ENCODE measurements at regions not wholly inside any gene's neighbourhood (a gene's known extent, or its start where the extent isn't known, plus 50 kb on each side); places are given as distances from the start of the nearest gene placed in this dataset.
"Not testable (repeated sequence)": the region's sequence is repeated elsewhere in the genome, so short reads cannot be mapped to it uniquely, and the experiment has no call there.

GRCh38 chr14:34381304-34381703 lies 80.7 kb downstream of the SPTSSA start:
- DNase-seq (ENCODE audit: low read depth, low spot score): not testable (repeated sequence)

DNA sequence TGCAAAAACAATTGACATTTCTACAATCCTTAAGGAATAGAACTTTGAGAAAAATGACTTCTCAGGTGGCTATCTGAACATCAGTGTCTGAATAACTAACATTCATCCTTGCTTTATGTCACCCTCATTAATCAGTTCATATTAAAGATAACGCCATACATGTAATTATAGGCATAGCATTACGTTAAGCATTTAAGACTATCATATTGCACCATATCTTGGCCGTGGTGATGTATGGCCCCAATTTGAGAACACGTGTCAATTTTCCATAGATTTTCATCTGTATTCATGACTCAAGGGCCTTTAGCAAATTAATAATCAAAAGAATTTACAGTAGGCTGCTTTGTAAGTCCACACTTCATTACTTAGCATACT lies 81.6 kb downstream of the SPTSSA start:
- DNase-seq (ENCODE audit: low read depth, low spot score): no peak

DNA sequence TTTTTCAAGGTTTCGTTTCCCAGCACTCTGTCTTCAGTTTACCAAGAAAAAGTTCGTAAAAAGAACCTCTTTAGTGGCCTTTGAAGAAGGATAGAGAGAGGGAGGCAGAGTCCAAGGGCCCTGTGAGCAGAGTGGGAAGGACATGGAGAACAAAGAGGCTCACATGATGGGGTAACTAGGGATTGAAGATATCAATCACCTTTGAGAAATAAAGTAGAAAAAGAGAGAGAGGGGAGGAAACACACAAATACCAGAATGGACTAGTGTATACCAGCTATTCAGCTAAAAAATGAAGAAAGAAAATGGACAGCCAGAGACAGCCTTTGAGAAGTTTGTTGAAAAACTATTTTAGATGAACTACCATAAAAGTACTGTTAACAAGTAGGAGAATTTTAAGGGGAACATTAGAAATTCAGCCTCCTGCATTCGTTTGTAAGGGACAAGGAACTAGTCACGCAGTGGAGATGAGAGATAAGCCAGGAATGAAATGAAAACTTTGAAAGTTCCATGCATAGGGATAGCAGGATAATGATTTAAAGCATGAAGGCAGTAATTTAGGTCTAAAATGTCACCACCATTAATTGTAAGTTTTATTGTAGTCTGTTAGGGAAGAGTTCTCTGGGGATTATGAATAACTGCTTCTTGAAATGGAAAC lies 82.1 kb downstream of the SPTSSA start:
- no peak for DNase-seq (ENCODE audit: low read depth, low spot score)

- DNase-seq (ENCODE audit: low read depth, low spot score): no peak
These were observed 85.3 kb downstream of the SPTSSA start for GRCh38 chr14:34376649-34377267.

- DNase-seq (ENCODE audit: low read depth, low spot score): no peak
These were observed 86.9 kb downstream of the SPTSSA start for GRCh38 chr14:34374998-34375740.

DNA sequence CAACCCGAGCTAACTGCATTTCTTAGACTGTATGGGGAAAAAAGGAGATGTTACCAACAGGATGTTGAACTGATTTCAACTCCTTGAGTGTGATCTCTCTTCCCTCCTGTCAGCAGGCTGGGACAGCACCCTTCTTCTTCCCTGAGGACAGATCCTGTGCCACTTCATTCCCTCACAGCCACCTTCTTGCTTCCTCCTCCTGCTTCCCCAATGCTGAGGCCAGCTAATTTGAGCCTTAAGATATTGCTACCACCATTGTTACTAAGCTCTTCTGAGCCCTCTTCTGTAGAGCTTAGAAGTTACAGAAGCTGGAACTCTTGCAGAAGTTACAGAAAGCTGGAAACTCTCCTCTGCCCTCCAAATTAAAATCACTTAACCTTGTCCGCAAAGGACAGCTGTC lies 88.8 kb downstream of the SPTSSA start:
- no peak for DNase-seq (ENCODE audit: low read depth, low spot score)

DNA sequence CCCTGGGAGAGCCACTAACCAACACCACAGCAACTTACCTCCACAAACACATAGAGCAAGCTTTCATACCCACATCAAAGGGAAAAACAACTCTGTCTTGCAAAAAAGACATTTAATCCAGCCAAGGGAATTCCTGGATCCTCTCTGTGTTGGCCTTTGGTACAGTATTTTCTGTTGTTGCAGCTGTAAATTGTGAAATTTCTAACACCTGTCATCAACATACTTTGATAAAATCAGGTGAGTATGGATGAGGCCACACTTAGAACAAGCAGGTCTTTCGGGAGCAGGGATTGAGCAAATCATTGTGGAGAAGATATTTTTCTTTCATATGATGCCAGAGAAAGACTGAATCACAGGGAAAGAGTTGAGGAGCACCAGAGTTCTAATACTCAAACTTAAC lies 89.3 kb downstream of the SPTSSA start:
- no peak for DNase-seq (ENCODE audit: low read depth, low spot score)

DNA sequence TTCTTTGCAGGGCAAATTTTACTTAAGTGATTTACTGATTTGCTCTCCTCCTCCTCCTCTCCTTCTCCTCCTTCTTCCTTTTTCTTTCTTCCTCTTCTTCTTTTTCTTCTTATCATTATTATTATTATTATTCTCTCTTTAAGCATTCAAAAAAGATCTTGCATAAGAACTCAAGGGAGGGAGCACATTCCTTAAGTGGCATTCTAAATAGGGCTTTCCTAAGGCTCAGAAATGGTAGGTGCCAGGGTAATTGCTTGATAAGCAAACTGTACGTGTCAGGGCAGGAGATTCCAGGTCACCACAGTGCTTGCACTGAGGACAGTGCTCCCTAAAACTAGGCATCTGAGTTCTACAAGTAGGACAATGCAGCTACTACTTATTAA lies 92.4 kb downstream of the SPTSSA start:
- no peak for DNase-seq (ENCODE audit: low read depth, low spot score)

DNA sequence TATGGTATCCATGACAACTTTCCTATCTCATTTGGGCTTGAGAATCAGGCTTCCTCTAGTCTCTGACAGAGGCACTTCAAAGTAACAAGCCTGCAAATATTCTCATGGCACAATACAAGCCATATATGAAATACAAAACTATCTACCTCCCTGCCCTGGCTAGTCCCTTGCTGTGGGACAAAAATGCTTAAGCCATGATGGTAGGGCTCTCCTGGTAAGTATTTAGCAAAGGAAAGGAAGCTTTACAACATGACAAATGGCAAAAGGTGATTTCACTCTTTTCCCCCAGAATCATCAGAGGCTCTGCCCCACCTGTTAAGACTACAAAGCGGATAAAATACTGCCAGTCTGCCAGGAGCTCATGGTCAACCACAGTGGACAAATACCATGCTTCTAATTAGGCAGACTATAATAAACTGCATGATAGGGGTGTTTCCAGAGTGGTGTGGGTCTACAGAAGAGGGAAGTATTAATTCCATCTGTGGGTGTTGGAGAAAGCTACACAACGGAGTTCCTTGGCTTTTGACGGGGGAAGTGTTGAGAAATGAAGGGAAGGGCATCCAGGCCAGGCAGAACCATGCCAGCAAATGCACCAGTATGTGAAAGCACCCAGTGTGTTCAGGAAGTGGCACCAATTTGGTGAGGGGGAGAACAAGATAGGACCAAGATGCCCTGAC lies 92.9 kb downstream of the SPTSSA start:
- DNase-seq (ENCODE audit: low read depth, low spot score): no peak

DNA sequence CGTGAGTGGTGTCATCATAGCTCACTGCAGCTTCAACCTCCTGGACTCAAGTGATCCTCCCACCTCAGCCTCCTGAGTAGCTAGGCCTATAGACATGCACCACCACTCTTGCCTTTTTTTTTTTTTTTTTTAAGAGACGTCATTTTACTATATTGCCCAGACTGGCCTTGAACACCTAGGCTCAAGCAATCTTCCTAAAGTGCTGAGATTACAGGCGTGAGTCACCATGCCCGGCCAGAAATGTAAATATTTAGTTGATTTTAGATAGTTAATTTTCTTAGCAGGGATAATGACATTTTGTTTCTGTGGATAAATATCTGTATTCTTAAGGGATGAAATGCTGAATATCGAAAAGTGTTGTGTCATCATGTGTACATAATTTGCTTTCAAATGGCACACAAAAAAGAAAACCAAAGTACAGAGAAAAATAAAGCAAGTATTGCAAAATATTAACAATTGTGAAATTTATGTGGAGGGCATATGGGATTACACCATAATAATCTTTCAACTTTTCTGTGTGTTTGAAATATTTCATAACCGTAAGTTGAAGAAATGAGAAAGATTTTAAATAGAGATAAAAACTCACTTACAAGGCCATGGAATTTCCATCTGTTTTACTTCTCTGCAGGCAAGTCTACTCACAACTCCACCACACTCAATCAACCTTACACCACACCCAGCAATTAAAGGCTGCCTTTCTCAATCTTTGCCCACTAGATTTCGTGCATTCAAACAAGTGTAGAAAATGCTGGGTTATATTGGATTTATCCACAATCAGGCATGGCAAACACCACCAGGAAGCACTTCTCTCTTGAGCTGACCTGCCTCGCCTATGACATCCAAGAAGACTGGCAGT lies 93.7 kb downstream of the SPTSSA start:
- DNase-seq (ENCODE audit: low read depth, low spot score): no peak

DNA sequence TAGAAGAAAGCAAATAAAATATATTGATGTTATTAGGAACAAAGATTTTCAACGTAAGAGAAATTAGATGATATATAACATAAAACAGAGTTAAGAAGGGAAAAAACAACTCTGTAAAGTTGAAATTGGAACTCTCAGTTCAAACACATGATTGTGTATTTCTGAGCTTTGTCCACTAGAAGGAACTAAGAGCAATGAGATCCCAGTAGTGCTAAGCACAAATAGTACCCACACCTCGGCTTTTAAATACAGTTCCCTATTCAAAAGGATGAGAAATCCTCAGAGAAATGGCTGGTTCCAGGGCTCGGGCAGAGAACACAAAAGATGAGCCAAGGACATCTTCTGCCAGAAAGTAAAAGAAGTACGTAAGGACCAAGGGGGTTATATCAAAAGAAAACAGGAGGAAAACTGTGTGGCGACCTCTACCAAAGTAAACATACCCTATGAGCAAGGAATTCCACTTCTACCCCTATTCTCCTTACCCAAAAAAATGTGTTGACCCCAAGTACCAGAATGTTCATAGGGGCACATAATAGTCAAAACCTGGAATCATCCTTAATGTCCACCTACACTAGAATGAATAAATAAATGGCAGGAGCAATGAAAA lies 96.6 kb downstream of the SPTSSA start:
- DNase-seq (ENCODE audit: low read depth, low spot score): no peak

DNA sequence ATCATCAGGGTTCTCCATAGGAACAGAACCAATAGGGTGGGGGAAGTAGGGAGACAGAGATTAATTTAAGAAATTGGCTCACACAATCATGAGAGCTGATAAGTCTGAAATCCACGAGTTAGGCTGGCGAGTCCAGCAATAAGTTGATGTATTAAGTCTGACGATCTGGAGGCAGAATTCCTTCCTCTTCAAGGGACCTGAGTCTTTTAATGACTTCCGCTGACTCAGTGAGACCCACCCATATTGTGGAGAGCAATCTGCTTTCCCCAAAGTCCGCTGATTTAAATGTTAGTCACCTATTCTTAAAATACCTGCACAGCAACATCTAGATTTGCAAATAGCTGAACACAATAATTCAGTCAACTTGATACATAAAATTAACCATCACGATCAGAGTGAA lies 97.8 kb downstream of the SPTSSA start:
- no peak for DNase-seq (ENCODE audit: low read depth, low spot score)

DNA sequence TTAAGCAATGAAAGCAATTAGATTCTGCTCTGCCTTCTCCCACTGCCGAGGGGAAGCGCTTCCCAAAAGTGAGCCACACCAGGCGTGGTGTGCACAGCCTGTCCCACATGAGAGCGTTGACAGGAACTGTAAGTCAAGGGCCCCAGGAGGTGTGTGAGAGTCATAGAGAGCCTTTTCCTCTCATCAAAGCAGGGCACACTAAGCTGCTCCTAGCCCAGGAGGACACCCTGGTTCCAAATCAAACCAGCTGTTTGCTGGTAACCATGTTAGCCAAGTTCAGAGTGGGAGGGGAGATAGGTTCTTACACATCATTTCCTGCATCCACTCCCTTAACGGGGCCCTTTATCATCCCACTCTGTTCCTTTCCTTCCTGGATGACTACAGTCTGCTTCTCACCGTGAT lies 98.3 kb downstream of the SPTSSA start:
- DNase-seq (ENCODE audit: low read depth, low spot score): no peak

- DNase-seq (ENCODE audit: low read depth, low spot score): no peak
These were observed 99.3 kb downstream of the SPTSSA start for GRCh38 chr14:34362641-34363251.

- no peak for DNase-seq (ENCODE audit: low read depth, low spot score)
These were observed 100.5 kb downstream of the SPTSSA start for GRCh38 chr14:34361504-34362011.

DNA sequence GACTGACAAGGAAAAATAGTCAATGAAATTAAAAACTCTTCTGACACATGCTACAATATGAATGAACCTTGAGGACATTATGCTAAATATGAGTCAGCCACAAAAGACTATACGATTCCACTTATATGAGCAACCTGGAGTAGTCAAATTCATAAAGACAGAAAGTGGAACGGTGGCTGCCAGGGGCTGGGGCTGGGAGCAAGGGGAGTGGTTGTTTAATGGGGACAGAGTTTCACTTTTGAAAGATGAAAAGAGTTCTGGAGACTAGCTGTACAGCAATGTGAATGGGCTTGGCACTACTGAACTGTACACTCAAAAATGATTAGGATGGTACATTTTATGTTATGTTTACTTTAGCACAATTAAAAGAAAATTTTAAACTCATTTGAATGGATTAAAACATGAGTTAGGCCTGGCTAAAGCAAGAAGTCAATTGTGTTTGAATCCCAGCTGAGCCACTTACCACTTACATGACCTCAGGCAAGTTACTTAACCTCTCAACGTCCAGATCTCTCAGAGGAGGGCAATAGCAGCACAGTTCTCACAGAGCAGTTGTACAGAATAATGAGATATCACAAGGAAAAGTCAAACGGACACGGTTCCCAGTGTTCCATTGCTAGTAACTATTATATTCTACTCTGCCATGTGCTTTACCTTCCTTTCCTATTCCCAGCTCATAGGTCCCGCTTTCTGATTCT lies 102.5 kb downstream of the SPTSSA start:
- DNase-seq (ENCODE audit: low read depth, low spot score): peak; percentile 22

GRCh38 chr14:34356264-34356654 lies 105.8 kb downstream of the SPTSSA start:
- peak; percentile 44 for DNase-seq (ENCODE audit: low read depth, low spot score)

DNA sequence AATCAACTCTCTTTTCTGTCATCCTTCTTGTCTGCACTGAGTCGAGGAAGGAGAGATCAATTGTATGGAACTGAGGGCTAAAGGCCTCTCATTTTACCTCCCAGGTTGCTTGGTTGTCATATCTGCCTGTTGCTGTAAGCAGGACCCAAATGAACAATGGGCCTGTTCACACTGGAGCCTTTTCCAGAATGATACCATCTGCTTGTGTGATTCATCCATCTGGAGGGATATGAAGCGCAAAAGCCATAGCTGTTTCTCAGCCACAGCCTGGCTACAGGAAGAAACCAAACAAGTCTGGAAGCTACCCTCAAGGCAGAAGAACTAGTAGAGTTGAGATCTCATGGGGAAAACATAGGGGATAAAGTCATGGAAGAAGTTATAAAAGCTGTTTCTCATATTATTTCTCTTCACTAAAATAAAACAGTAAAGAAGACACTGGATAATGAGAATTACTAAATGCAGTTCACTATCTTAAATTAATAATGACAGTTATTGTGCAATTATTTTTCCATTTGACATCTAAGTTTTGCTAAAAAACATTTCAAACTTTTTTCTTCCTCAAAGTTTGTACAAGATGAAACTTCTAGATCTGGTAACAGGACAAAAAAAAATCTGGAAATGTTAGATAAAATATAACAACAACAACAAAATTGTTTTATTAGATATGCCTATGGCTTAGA lies 106.3 kb downstream of the SPTSSA start:
- DNase-seq (ENCODE audit: low read depth, low spot score): no peak

DNA sequence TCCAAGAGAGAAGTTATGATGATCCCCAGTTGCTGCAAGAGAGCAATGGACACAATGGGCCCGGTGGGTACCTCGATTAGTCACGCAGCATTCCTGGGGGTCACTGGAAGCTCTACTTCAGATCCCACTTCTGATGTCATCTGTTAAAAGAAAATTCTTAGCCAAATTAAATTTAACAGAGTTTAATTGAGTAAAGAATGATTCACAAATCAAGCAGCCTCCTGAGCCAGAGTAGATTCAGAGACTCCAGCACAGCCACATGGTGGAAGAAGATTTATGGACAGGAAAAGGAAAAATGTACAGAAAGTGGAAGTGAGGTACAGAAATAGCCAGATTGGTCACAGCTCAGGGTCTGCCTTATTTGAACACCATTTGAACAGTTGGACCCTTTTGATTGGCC lies 107.5 kb downstream of the SPTSSA start:
- no peak for DNase-seq (ENCODE audit: low read depth, low spot score)
